GM23338 (cell line): ENCODE measurements at regions not wholly inside any gene's neighbourhood (a gene's known extent, or its start where the extent isn't known, plus 50 kb on each side); places are given as distances from the start of the nearest gene placed in this dataset.

Experiments used
- CREB1 ChIP-seq: fragments of 250-450 bp; sonication (Bioruptor Pico); IDR thresholded peaks from 2 replicates; pipeline ENCODE4 v1.5.0; 2020; ENCODE audit warnings: low read depth, mild to moderate bottlenecking, moderate library complexity
- CTCF ChIP-seq, 2 experiments: fragments of 200-600 bp in 1 of 2; sonication (generic) in 1 of 2; conservative IDR thresholded peaks; 2 replicates each; pipeline versions ENCODE4 v1.5.1 to v1.6.1; 2016 to 2017; ENCODE audit warnings: antibody characterized with exemption in 2 of 2, low read depth in 2 of 2, mild to moderate bottlenecking in 2 of 2, moderate library complexity in 1 of 2
- EZH2 ChIP-seq: fragments of 200-600 bp; sonication (generic); IDR thresholded peaks from one replicate; pipeline ENCODE4 v1.8.0; 2017; ENCODE audit warnings: antibody characterized with exemption, mild to moderate bottlenecking, low read depth; ENCODE audit not compliant: unreplicated experiment
- POLR2AphosphoS5 ChIP-seq: IDR thresholded peaks from 2 replicates; pipeline ENCODE4 v1.6.1; 2016; ENCODE audit warnings: antibody characterized with exemption, low read depth
- STAT1 ChIP-seq: IDR thresholded peaks from one replicate; pipeline ENCODE4 v1.6.1; 2016; ENCODE audit warnings: antibody characterized with exemption; ENCODE audit not compliant: unreplicated experiment
- ZNF462 ChIP-seq: fragments of 250-450 bp; sonication (Bioruptor Pico); IDR thresholded peaks from 2 replicates; pipeline ENCODE4 v1.5.0; 2020; ENCODE audit warnings: mild to moderate bottlenecking, moderate library complexity

- no peak for TF ChIP-seq CTCF (conservative IDR thresholded peaks at IDR 0.05; ENCODE audit: low read depth in 2 of 2)
- TF ChIP-seq ZNF462: no peak
- TF ChIP-seq EZH2: no peak
- TF ChIP-seq POLR2AphosphoS5: no peak
- TF ChIP-seq STAT1: no peak
- TF ChIP-seq CREB1 (CRISPR knock-in tag): no peak
Observed at GRCh38 chr2:23164173-23164572, 220.8 kb upstream of the KLHL29 start.
